BE2C (cell line): ENCODE measurements at regions not wholly inside any gene's neighbourhood (a gene's known extent, or its start where the extent isn't known, plus 50 kb on each side); places are given as distances from the start of the nearest gene placed in this dataset.

Experiments
- DNase-seq: peaks from one replicate; pipeline ENCODE4 v3.0.0-alpha.2; 2020
- H3K27me3 ChIP-seq: fragments of 250-450 bp; sonication (Bioruptor Pico); 2 replicates; pipeline ENCODE4 v1.5.1; 2020; ENCODE audit warnings: mild to moderate bottlenecking
- H3K36me3 ChIP-seq: fragments of 250-450 bp; sonication (Bioruptor Pico); 2 replicates; pipeline ENCODE4 v1.5.1; 2020; ENCODE audit warnings: mild to moderate bottlenecking
- H3K4me1 ChIP-seq: fragments of 250-450 bp; sonication (Bioruptor Pico); 2 replicates; pipeline ENCODE4 v1.5.1; 2020
- H3K4me3 ChIP-seq: 2 replicates; pipeline ENCODE4 v1.5.1; 2011; ENCODE audit warnings: low read depth, low read length
- H3K9me3 ChIP-seq: fragments of 250-450 bp; sonication (Bioruptor Pico); 2 replicates; pipeline ENCODE4 v1.5.1; 2020
- CTCF ChIP-seq: IDR thresholded peaks from 2 replicates; pipeline ENCODE4 v1.5.1; 2012; ENCODE audit warnings: mild to moderate bottlenecking, low read depth, low read length

GRCh38 chr22:49323751-49324415 is 503.8 kb downstream of the BRD1 start:
- Histone ChIP-seq H3K4me3 (no peak overlapping the region), H3K36me3 (no peaks in the 10 kb centered on the region), H3K9me3 (no peaks in the 10 kb centered on the region), H3K4me1 (no peaks in the 10 kb centered on the region), H3K27me3 (peaks cover 4% of the 10 kb centered on the region; the same call in 1 of the 2 replicates)
- no peak for TF ChIP-seq CTCF
- no peak for DNase-seq

- DNase-seq: no peak
- no peaks in the 10 kb centered on the region for H3K36me3 ChIP-seq
- no peak for TF ChIP-seq CTCF
- peaks cover 4% of the 10 kb centered on the region; the same call in 1 of the 2 replicates for H3K27me3 ChIP-seq
- no peaks in the 10 kb centered on the region for H3K9me3 ChIP-seq
- no peak overlapping the region for H3K4me3 ChIP-seq
- no peaks in the 10 kb centered on the region for H3K4me1 ChIP-seq
Observed at GRCh38 chr22:49322861-49323622, 504.6 kb downstream of the BRD1 start.

- DNase-seq: no peak
- H3K9me3 ChIP-seq: no peaks in the 10 kb centered on the region
- H3K27me3 ChIP-seq: peaks cover 4% of the 10 kb centered on the region; the same call in 1 of the 2 replicates
- no peak overlapping the region for H3K4me3 ChIP-seq
- TF ChIP-seq CTCF: no peak
- no peaks in the 10 kb centered on the region for H3K4me1 ChIP-seq
- H3K36me3 ChIP-seq: no peaks in the 10 kb centered on the region
Observed at GRCh38 chr22:49322231-49322630, 505.4 kb downstream of the BRD1 start.

- DNase-seq: no peak
- Histone ChIP-seq H3K36me3 (no peaks in the 10 kb centered on the region), H3K27me3 (peaks cover 4% of the 10 kb centered on the region; the same call in 1 of the 2 replicates), H3K4me3 (no peak overlapping the region), H3K9me3 (no peaks in the 10 kb centered on the region), H3K4me1 (no peaks in the 10 kb centered on the region)
- no peak for TF ChIP-seq CTCF
Observed at GRCh38 chr22:49321477-49322055, 506.1 kb downstream of the BRD1 start.

GRCh38 chr22:49320714-49321476 is 506.8 kb downstream of the BRD1 start:
- H3K36me3 ChIP-seq: no peaks in the 10 kb centered on the region
- H3K27me3 ChIP-seq: peaks cover 4% of the 10 kb centered on the region; the same call in 1 of the 2 replicates
- no peaks in the 10 kb centered on the region for H3K4me1 ChIP-seq
- TF ChIP-seq CTCF: no peak
- no peak overlapping the region for H3K4me3 ChIP-seq
- no peaks in the 10 kb centered on the region for H3K9me3 ChIP-seq
- DNase-seq: no peak
